HT-29 (cell line): ENCODE measurements at regions not wholly inside any gene's neighbourhood (a gene's known extent, or its start where the extent isn't known, plus 50 kb on each side); places are given as distances from the start of the nearest gene placed in this dataset.

ENCODE experiments used
- DNase-seq: peaks from one replicate; pipeline ENCODE4 v3.0.0-alpha.2; 2015; ENCODE audit warnings: low spot score

GRCh38 chr6:167674486-167674885 lies 152.2 kb upstream of the AFDN start:
- no peak for DNase-seq

- peak; percentile 84 for DNase-seq
Measured at GRCh38 chr6:167676000-167676665, 150.6 kb upstream of the AFDN start.

- peak; percentile 49 for DNase-seq
Measured at GRCh38 chr6:167676666-167677421, 149.9 kb upstream of the AFDN start.

- no peak for DNase-seq
Measured at GRCh38 chr6:167677422-167677789, 149.3 kb upstream of the AFDN start.

GRCh38 chr6:167678102-167679101 lies 148.3 kb upstream of the AFDN start:
- no peak for DNase-seq

- no peak for DNase-seq
Measured at GRCh38 chr6:167679122-167679736, 147.5 kb upstream of the AFDN start.

GRCh38 chr6:167679790-167680604 lies 146.7 kb upstream of the AFDN start:
- no peak for DNase-seq

GRCh38 chr6:167680605-167681149 lies 146.0 kb upstream of the AFDN start:
- DNase-seq: no peak

DNA sequence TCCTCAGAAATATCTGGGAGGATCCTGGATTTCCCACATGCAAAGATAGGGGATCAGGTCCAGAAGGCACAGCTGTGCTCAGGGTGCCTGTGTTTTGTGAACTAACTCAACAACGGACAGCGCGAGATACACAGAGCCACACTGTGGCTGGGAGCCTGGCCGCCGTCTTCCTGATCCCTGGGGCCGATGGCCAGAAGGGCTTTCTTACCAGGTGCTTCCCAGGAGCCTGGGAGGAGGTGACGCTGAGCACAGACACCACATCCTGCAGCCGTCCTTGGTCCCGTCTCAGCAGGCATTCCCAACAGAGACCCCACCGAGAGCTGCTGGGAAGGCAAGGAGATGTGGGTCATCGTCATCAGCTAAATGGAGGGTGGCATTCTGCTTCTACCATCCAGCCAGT lies 144.6 kb upstream of the AFDN start:
- DNase-seq: no peak

GRCh38 chr6:167682546-167683027 lies 144.1 kb upstream of the AFDN start:
- no peak for DNase-seq

GRCh38 chr6:167683028-167683862 lies 143.5 kb upstream of the AFDN start:
- peak; percentile 90 for DNase-seq

DNA sequence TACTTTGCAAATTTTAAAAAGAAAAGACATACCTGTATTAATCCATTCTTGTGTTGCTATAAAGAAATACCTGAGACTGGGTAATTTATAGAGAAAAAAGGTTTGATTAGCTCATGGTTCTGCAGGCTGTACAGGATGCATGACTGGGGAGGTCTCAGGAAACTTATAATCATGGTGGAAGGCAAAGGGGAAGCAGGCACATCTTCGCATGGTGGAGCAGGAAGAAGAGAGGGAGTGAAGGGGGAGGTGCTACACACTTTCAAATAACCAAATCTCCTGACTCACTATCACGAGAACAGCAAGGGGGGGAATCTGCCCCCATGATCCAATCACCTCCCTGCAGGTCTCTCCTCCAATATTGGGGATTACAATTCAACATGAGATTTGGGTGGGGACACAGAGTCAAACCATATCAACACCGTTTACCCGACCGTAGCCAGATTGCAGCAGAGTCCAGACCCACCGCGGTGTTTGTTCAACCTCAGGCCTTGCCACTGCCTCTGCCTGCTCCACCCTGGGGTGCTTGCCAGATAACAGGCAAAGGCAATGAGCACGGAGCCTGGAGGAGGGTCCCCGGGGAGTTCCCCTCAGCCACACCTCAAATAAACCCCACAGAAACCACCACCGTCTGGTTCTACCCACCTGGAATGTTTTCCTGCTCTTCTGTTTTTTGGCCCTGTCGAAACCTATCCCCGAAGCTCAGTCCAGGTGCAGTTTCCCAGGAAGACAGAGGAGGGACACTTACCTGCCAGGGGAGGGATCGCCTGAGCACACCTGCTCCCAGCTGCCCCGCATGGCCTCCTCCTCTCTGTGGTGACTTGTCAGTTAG lies 142.2 kb upstream of the AFDN start:
- peak; percentile 65 for DNase-seq

DNA sequence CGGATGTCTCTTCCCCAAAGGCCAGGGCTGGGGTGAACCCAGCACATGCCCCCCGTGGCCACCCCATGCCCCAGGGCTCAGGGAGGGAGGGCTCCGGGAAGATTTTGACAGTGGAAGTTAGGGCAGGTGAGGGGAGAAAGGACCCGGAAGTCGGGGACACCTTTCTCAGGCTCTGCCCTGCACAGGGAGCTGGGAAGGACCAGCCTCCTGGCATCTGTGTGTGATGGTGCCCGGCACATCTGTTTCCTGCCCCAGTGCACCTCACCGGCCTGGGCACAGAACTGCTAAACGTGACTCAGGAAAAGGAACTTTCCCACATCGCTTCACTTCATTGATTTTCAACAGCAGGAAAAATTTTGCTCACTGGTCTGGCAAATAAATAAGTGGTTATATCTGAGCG lies 141.1 kb upstream of the AFDN start:
- DNase-seq: no peak

DNA sequence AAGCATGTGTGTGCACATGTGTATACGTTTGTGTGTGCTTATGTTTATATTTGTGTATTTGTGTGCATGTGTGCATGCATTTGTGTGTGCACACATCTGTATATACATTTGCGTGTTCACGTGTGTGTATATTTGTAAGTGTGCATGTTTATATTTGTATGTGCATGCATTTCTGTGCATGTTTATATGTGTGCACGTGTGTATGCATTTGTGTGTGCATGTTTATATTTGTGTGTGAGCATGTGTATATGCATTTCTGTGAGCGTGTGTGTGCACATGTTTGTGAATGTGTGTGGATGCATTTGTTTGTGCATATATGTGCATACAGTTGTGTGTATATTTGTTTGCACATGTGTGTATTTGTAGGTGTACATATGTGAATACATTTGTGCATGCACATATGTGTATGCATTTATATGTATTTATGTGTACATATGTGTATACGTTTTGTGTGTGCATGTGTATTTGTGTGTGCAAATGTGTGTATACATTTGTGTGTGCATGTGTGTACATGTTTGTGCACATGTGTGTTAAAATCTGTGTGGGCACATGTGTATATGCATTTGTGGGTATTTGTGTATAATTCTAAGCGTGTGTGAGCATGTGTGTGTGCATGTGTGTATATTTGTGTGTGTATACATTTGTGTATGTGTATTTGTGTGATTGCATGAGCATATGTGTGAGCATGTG lies 140.4 kb upstream of the AFDN start:
- DNase-seq: no peak

DNA sequence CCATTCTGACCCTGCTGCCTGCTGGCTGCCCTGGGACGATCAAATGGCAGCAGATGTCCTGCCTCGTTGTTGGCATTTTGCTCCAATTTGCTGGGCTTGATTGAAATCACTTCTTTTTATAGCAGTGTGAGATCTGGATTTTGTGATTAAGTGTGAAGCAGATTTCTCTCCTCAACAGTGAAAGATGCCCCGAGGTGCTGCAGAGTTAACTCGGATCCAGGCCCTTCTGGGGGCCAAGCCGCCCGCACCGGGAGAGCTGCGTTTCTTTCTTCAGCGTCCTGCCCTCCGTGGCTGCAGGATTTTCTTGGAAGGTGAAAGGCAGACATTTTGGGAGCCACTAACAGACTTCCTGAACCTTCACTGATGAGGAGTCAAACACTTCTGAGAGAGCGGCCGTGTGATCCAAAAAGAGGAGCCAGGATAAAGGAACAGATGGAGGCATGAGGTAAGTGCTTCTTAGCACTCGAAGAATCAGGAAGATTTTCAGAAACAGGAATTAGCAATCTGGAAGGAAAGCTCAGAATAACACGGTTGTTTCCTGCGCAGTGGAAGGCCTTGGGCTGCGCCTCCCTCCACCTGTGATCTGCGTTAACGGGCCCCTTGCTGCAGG lies 139.5 kb upstream of the AFDN start:
- no peak for DNase-seq

GRCh38 chr6:167688123-167688522 lies 138.6 kb upstream of the AFDN start:
- no peak for DNase-seq

DNA sequence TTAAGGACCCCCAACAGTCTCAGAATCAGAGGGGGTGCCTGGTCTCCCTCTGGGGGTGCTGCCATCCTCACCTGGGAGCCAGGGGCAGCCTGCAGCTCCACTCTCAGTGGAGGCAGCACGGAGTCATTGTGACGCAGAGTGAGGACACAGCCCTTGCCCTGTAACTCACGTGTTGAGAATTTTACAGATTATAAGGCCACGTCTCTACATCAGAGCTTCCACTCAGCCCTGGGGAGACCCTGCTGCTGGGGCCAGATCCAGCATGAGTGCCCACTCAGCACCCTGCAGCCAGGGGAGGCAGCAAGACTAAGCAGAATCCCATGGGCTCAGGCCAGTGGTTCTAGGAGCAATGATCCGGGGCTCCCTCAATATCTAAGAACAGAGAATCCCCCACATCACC lies 137.4 kb upstream of the AFDN start:
- DNase-seq: no peak
